ENCODE measurements at regions not wholly inside any gene's neighbourhood (a gene's known extent, or its start where the extent isn't known, plus 50 kb on each side); places are given as distances from the start of the nearest gene placed in this dataset.
"Not testable (repeated sequence)": the region's sequence is repeated elsewhere in the genome, so short reads cannot be mapped to it uniquely, and the experiment has no call there.

GRCh38 chr2:188000189-188000588 is 291.5 kb upstream of the GULP1 start:
- no peak for DNase-seq

GRCh38 chr2:188003800-188004199 is 287.9 kb upstream of the GULP1 start:
- no peak for DNase-seq

GRCh38 chr2:188013767-188014166 is 277.9 kb upstream of the GULP1 start:
- no peak for DNase-seq

- no peak for DNase-seq
These were observed 274.8 kb upstream of the GULP1 start for GRCh38 chr2:188016917-188017316.

GRCh38 chr2:188022389-188022788 is 269.3 kb upstream of the GULP1 start:
- DNase-seq, result no peak

- no peak for DNase-seq
These were observed 268.6 kb upstream of the GULP1 start for GRCh38 chr2:188023035-188023434.

- DNase-seq, result no peak
These were observed 266.9 kb upstream of the GULP1 start for GRCh38 chr2:188024811-188025210.

GRCh38 chr2:188028739-188029138 is 262.9 kb upstream of the GULP1 start:
- DNase-seq, result no peak

- DNase-seq, result no peak
These were observed 259.4 kb upstream of the GULP1 start for GRCh38 chr2:188032306-188032705.

- DNase-seq, result no peak
These were observed 258.9 kb upstream of the GULP1 start for GRCh38 chr2:188032786-188033185.

- DNase-seq, result not testable (repeated sequence)
These were observed 258.4 kb upstream of the GULP1 start for GRCh38 chr2:188033240-188033639.

- not testable (repeated sequence) for DNase-seq
These were observed 257.6 kb upstream of the GULP1 start for GRCh38 chr2:188034102-188034501.

GRCh38 chr2:188035377-188035776 is 256.3 kb upstream of the GULP1 start:
- DNase-seq, result not testable (repeated sequence)

- DNase-seq, result not testable (repeated sequence)
These were observed 254.9 kb upstream of the GULP1 start for GRCh38 chr2:188036786-188037185.

GRCh38 chr2:188039307-188039706 is 252.4 kb upstream of the GULP1 start:
- DNase-seq, result no peak

- DNase-seq, result no peak
These were observed 249.3 kb upstream of the GULP1 start for GRCh38 chr2:188042412-188042811.

- no peak for DNase-seq
These were observed 246.7 kb upstream of the GULP1 start for GRCh38 chr2:188045016-188045415.

- DNase-seq, result no peak
These were observed 245.2 kb upstream of the GULP1 start for GRCh38 chr2:188046437-188046836.

- no peak for DNase-seq
These were observed 243.9 kb upstream of the GULP1 start for GRCh38 chr2:188047735-188048134.

GRCh38 chr2:188050726-188051125 is 240.9 kb upstream of the GULP1 start:
- DNase-seq, result no peak

- no peak for DNase-seq
These were observed 240.0 kb upstream of the GULP1 start for GRCh38 chr2:188051706-188052105.

GRCh38 chr2:188065386-188065785 is 226.3 kb upstream of the GULP1 start:
- no peak for DNase-seq

GRCh38 chr2:188068093-188068492 is 223.6 kb upstream of the GULP1 start:
- DNase-seq, result no peak

GRCh38 chr2:188076149-188077056 is 215.3 kb upstream of the GULP1 start:
- DNase-seq, result no peak

GRCh38 chr2:188077757-188078156 is 213.9 kb upstream of the GULP1 start:
- DNase-seq, result no peak

Measured in MV-4-11 (cell line).